ENCODE measurements at regions not wholly inside any gene's neighbourhood (a gene's known extent, or its start where the extent isn't known, plus 50 kb on each side); places are given as distances from the start of the nearest gene placed in this dataset.

GRCh38 chr5:90338712-90339372, 70.7 kb downstream of the CETN3 start:
- H3K9me2 ChIP-seq (replicated peaks; ENCODE audit: insufficient read depth) = no peaks in the 10 kb centered on the region
- DNase-seq (ENCODE audit: low spot score) = no peak
- no peaks in the 10 kb centered on the region for H3K9me3 ChIP-seq (ENCODE audit: low read depth)
- 79% methylated on average over 5 of the region's 5 CpGs for WGBS (ENCODE audit: low lambda C conversion rate, missing lambda C conversion rate)
- no peaks in the 10 kb centered on the region for H3K79me2 ChIP-seq
- H3K4me1 ChIP-seq (ENCODE audit: insufficient read depth) = no peaks in the 10 kb centered on the region
- H3K27me3 ChIP-seq = no peaks in the 10 kb centered on the region
- no peak overlapping the region for H3K4me3 ChIP-seq
- no peak overlapping the region for H3K27ac ChIP-seq
- no peak overlapping the region for H2AFZ ChIP-seq
- no peak for TF ChIP-seq EZH2 (IDR thresholded peaks at IDR 0.05; ENCODE audit: borderline replicate concordance)
- no peak for TF ChIP-seq CTCF (IDR thresholded peaks at IDR 0.05; ENCODE audit: poor library complexity)
- no peak for TF ChIP-seq EZH2phosphoT487 (IDR thresholded peaks at IDR 0.05; ENCODE audit: low read depth, severe bottlenecking, unreplicated experiment)
- no peak overlapping the region for H3K4me2 ChIP-seq
- no peaks in the 10 kb centered on the region for H4K20me1 ChIP-seq (ENCODE audit: insufficient read depth, poor library complexity, severe bottlenecking)
- no peaks in the 10 kb centered on the region for H3K36me3 ChIP-seq (replicated peaks; ENCODE audit: insufficient read depth, low read depth)

- no peak overlapping the region for H2AFZ ChIP-seq
Measured at GRCh38 chr5:90337449-90338052, 72.0 kb downstream of the CETN3 start.

DNA sequence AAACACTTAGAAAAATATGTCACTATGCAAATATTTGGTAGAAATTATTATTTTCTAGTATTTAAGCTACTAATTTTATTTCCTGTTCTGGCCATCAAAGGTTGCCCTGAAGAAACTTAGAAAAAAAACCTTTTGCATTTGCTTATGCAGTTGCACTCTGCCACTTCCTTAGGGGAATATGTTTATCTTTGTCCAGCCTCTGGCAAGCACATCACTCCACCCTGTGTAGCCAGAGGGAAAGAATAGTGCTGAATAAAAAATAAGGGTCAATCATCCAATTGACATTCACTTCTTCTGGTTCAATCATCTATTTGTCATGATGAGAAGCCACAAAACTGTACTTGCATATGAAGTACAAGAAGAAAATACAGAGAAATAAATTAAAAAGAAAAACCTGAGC, 72.8 kb downstream of the CETN3 start:
- no peaks in the 10 kb centered on the region for H3K36me3 ChIP-seq (replicated peaks; ENCODE audit: insufficient read depth, low read depth)
- no peaks in the 10 kb centered on the region for H4K20me1 ChIP-seq (ENCODE audit: insufficient read depth, poor library complexity, severe bottlenecking)
- H3K4me1 ChIP-seq (ENCODE audit: insufficient read depth) = no peaks in the 10 kb centered on the region
- no peaks in the 10 kb centered on the region for H3K79me2 ChIP-seq
- H3K9me2 ChIP-seq (replicated peaks; ENCODE audit: insufficient read depth) = no peaks in the 10 kb centered on the region
- no peaks in the 10 kb centered on the region for H3K27me3 ChIP-seq
- DNase-seq (ENCODE audit: low spot score) = no peak
- H3K4me2 ChIP-seq = no peak overlapping the region
- H3K4me3 ChIP-seq = no peak overlapping the region
- no peak overlapping the region for H2AFZ ChIP-seq
- no peak for TF ChIP-seq CTCF (IDR thresholded peaks at IDR 0.05; ENCODE audit: poor library complexity)
- no peak for TF ChIP-seq EZH2 (IDR thresholded peaks at IDR 0.05; ENCODE audit: borderline replicate concordance)
- TF ChIP-seq EZH2phosphoT487 (IDR thresholded peaks at IDR 0.05; ENCODE audit: low read depth, severe bottlenecking, unreplicated experiment) = no peak
- no peak overlapping the region for H3K27ac ChIP-seq
- no peaks in the 10 kb centered on the region for H3K9me3 ChIP-seq (ENCODE audit: low read depth)

More at GRCh38 chr5:90337449-90338052, 72.0 kb downstream of the CETN3 start:
- H4K20me1 ChIP-seq (ENCODE audit: insufficient read depth, poor library complexity, severe bottlenecking) = no peaks in the 10 kb centered on the region
- WGBS (ENCODE audit: low lambda C conversion rate, missing lambda C conversion rate) = 57% methylated on average over 5 of the region's 5 CpGs
- H3K9me2 ChIP-seq (replicated peaks; ENCODE audit: insufficient read depth) = no peaks in the 10 kb centered on the region
- H3K27me3 ChIP-seq = no peaks in the 10 kb centered on the region
- no peak for DNase-seq (ENCODE audit: low spot score)
- TF ChIP-seq EZH2phosphoT487 (IDR thresholded peaks at IDR 0.05; ENCODE audit: low read depth, severe bottlenecking, unreplicated experiment) (no peak), EZH2 (IDR thresholded peaks at IDR 0.05; ENCODE audit: borderline replicate concordance) (no peak), CTCF (IDR thresholded peaks at IDR 0.05; ENCODE audit: poor library complexity) (no peak)
- no peaks in the 10 kb centered on the region for H3K36me3 ChIP-seq (replicated peaks; ENCODE audit: insufficient read depth, low read depth)
- H3K27ac ChIP-seq = no peak overlapping the region
- no peak overlapping the region for H3K4me2 ChIP-seq
- no peaks in the 10 kb centered on the region for H3K79me2 ChIP-seq
- no peak overlapping the region for H3K4me3 ChIP-seq
- H3K4me1 ChIP-seq (ENCODE audit: insufficient read depth) = no peaks in the 10 kb centered on the region
- H3K9me3 ChIP-seq (ENCODE audit: low read depth) = no peaks in the 10 kb centered on the region
